ENCODE measurements at regions not wholly inside any gene's neighbourhood (a gene's known extent, or its start where the extent isn't known, plus 50 kb on each side); places are given as distances from the start of the nearest gene placed in this dataset.
"Not testable (repeated sequence)": the region's sequence is repeated elsewhere in the genome, so short reads cannot be mapped to it uniquely, and the experiment has no call there.

GRCh38 chr6:9028086-9028485 lies 592.7 kb upstream of the SLC35B3 start:
- no peak for DNase-seq (ENCODE audit: low read depth, low spot score)

- no peak for DNase-seq (ENCODE audit: low read depth, low spot score)
Measured at GRCh38 chr6:9025796-9026394, 590.5 kb upstream of the SLC35B3 start.

- no peak for DNase-seq (ENCODE audit: low read depth, low spot score)
Measured at GRCh38 chr6:9025228-9025627, 589.9 kb upstream of the SLC35B3 start.

GRCh38 chr6:9024246-9024645 lies 588.9 kb upstream of the SLC35B3 start:
- not testable (repeated sequence) for DNase-seq (ENCODE audit: low read depth, low spot score)

- no peak for DNase-seq (ENCODE audit: low read depth, low spot score)
Measured at GRCh38 chr6:9020001-9020400, 584.7 kb upstream of the SLC35B3 start.

GRCh38 chr6:9009931-9010330 lies 574.6 kb upstream of the SLC35B3 start:
- DNase-seq (ENCODE audit: low read depth, low spot score) = no peak

GRCh38 chr6:9007027-9007426 lies 571.7 kb upstream of the SLC35B3 start:
- no peak for DNase-seq (ENCODE audit: low read depth, low spot score)

- DNase-seq (ENCODE audit: low read depth, low spot score) = no peak
Measured at GRCh38 chr6:9002833-9003232, 567.5 kb upstream of the SLC35B3 start.

GRCh38 chr6:8995156-8995555 lies 559.8 kb upstream of the SLC35B3 start:
- DNase-seq (ENCODE audit: low read depth, low spot score) = no peak

GRCh38 chr6:8993111-8993510 lies 557.8 kb upstream of the SLC35B3 start:
- DNase-seq (ENCODE audit: low read depth, low spot score) = no peak

- DNase-seq (ENCODE audit: low read depth, low spot score) = no peak
Measured at GRCh38 chr6:8991844-8992243, 556.5 kb upstream of the SLC35B3 start.

GRCh38 chr6:8990075-8990474 lies 554.7 kb upstream of the SLC35B3 start:
- no peak for DNase-seq (ENCODE audit: low read depth, low spot score)

GRCh38 chr6:8983202-8983688 lies 547.9 kb upstream of the SLC35B3 start:
- DNase-seq (ENCODE audit: low read depth, low spot score) = peak; percentile 22

GRCh38 chr6:8982668-8983067 lies 547.3 kb upstream of the SLC35B3 start:
- DNase-seq (ENCODE audit: low read depth, low spot score) = peak; percentile 36

GRCh38 chr6:8973395-8973794 lies 538.0 kb upstream of the SLC35B3 start:
- DNase-seq (ENCODE audit: low read depth, low spot score) = no peak

- no peak for DNase-seq (ENCODE audit: low read depth, low spot score)
Measured at GRCh38 chr6:8969747-8970146, 534.4 kb upstream of the SLC35B3 start.

- DNase-seq (ENCODE audit: low read depth, low spot score) = no peak
Measured at GRCh38 chr6:8958894-8959511, 523.7 kb upstream of the SLC35B3 start.

- no peak for DNase-seq (ENCODE audit: low read depth, low spot score)
Measured at GRCh38 chr6:8953310-8953709, 518.0 kb upstream of the SLC35B3 start.

GRCh38 chr6:8948733-8949132 lies 513.4 kb upstream of the SLC35B3 start:
- DNase-seq (ENCODE audit: low read depth, low spot score) = no peak

GRCh38 chr6:8947900-8948299 lies 512.6 kb upstream of the SLC35B3 start:
- DNase-seq (ENCODE audit: low read depth, low spot score) = no peak

GRCh38 chr6:8944548-8944947 lies 509.2 kb upstream of the SLC35B3 start:
- DNase-seq (ENCODE audit: low read depth, low spot score) = no peak

GRCh38 chr6:8943073-8943472 lies 507.7 kb upstream of the SLC35B3 start:
- DNase-seq (ENCODE audit: low read depth, low spot score) = no peak

- DNase-seq (ENCODE audit: low read depth, low spot score) = no peak
Measured at GRCh38 chr6:8941577-8941976, 506.2 kb upstream of the SLC35B3 start.
